SK-N-SH (cell line): ENCODE measurements at regions not wholly inside any gene's neighbourhood (a gene's known extent, or its start where the extent isn't known, plus 50 kb on each side); places are given as distances from the start of the nearest gene placed in this dataset.

Source experiments
- CTCF ChIA-PET: fragments of 300-600, 350-600 bp; formaldehyde crosslinking; extraction: SDS; loops from one replicate; lab custom pipeline; 2021; lab: Yijun Ruan, JAX
- POLR2A ChIA-PET: fragments of 350-600 bp; sonication (Branson Sonifier 250); formaldehyde crosslinking; extraction: SDS; loops from one replicate; lab custom pipeline; 2020; ENCODE audit warnings: antibody characterized with exemption, inconsistent platforms; lab: Yijun Ruan, JAX
- DNase-seq: peaks from one replicate; pipeline ENCODE4 v3.0.0; 2012
- H2AFZ ChIP-seq: fragments of 200-600 bp; sonication (generic); 2 replicates; pipeline ENCODE4 v1.8.1; 2016; ENCODE audit warnings: antibody characterized with exemption, mild to moderate bottlenecking, low read depth
- H3F3A ChIP-seq: fragments of 200-600 bp; sonication (generic); replicated peaks from 2 replicates; pipeline ENCODE3; 2016; ENCODE audit warnings: antibody characterized with exemption, mild to moderate bottlenecking; ENCODE audit not compliant: insufficient read depth
- H3K27ac ChIP-seq, 2 experiments: fragments of 200-500 bp in 1 of 2; fragments of 200-600 bp in 1 of 2; sonication (Bioruptor generic) in 1 of 2; sonication (generic), shearing (Covaris generic) in 1 of 2; 2 replicates each; pipeline versions ENCODE4 v1.5.1 to v1.6.1; 2014 to 2016; ENCODE audit warnings: low read depth in 2 of 2, inconsistent platforms in 1 of 2, low read length in 1 of 2, mild to moderate bottlenecking in 1 of 2, mixed read lengths in 1 of 2
- H3K27me3 ChIP-seq: fragments of 200-600 bp; sonication (generic), shearing (Covaris generic); 2 replicates; pipeline ENCODE4 v1.6.1; 2016; ENCODE audit warnings: mixed run types; ENCODE audit not compliant: insufficient read depth
- H3K36me3 ChIP-seq, 2 experiments: fragments of 200-500 bp in 1 of 2; fragments of 200-600 bp in 1 of 2; sonication (Bioruptor generic) in 1 of 2; sonication (generic) in 1 of 2; replicated peaks in 1 of 2; 2 replicates each; pipeline versions ENCODE3 to v1.5.1; 2014 to 2016; ENCODE audit warnings: low read length in 1 of 2, mild to moderate bottlenecking in 1 of 2; ENCODE audit not compliant: insufficient read depth in 2 of 2, control insufficient read depth in 1 of 2
- H3K4me1 ChIP-seq, 2 experiments: fragments of 200-500 bp in 1 of 2; fragments of 200-600 bp in 1 of 2; sonication (Bioruptor generic) in 1 of 2; sonication (generic), shearing (Covaris generic) in 1 of 2; 2 replicates each; pipeline versions ENCODE4 v1.5.1 to v1.6.1; 2014 to 2016; ENCODE audit warnings: low read depth in 1 of 2, low read length in 1 of 2, mixed run types in 1 of 2; ENCODE audit not compliant: insufficient read depth in 2 of 2, control insufficient read depth in 1 of 2
- H3K4me2 ChIP-seq: fragments of 200-600 bp; sonication (generic), shearing (Covaris generic); 2 replicates; pipeline ENCODE4 v1.6.1; 2017; ENCODE audit warnings: mixed run types
- H3K4me3 ChIP-seq, 2 experiments: fragments of 200-500 bp in 1 of 2; fragments of 200-600 bp in 1 of 2; sonication (Bioruptor generic) in 1 of 2; sonication (generic), shearing (Covaris generic) in 1 of 2; 2 replicates each; pipeline versions ENCODE4 v1.5.1 to v1.8.1; 2014 to 2016; ENCODE audit warnings: low read depth in 2 of 2, inconsistent platforms in 1 of 2, low read length in 1 of 2, mild to moderate bottlenecking in 1 of 2, mixed read lengths in 1 of 2, moderate library complexity in 1 of 2
- H3K79me2 ChIP-seq: fragments of 200-600 bp; sonication (generic); 2 replicates; pipeline ENCODE4 v1.8.1; 2017; ENCODE audit warnings: mild to moderate bottlenecking; ENCODE audit not compliant: insufficient read depth
- H3K9ac ChIP-seq: fragments of 200-600 bp; sonication (generic); 2 replicates; pipeline ENCODE4 v1.6.1; 2017; ENCODE audit warnings: mixed run types
- H3K9me2 ChIP-seq: fragments of 200-600 bp; sonication (generic); 2 replicates; pipeline ENCODE4 v1.6.1; 2017; ENCODE audit warnings: mixed run types
- H3K9me3 ChIP-seq: fragments of 200-600 bp; sonication (generic); 2 replicates; pipeline ENCODE4 v1.6.1; 2017; ENCODE audit warnings: mixed run types, mild to moderate bottlenecking, moderate library complexity
- H4K20me1 ChIP-seq: fragments of 200-600 bp; sonication (generic); 2 replicates; pipeline ENCODE4 v1.6.1; 2017; ENCODE audit warnings: mild to moderate bottlenecking, mixed run types; ENCODE audit not compliant: insufficient read depth
- ELF1 ChIP-seq: IDR thresholded peaks from 2 replicates; pipeline ENCODE4 v1.4.0; 2012
- EZH2phosphoT487 ChIP-seq: fragments of 200-600 bp; sonication (generic); IDR thresholded peaks from 2 replicates; pipeline ENCODE4 v1.6.1; 2017; ENCODE audit warnings: low read depth, mixed run types, mild to moderate bottlenecking, antibody characterized with exemption, moderate library complexity, borderline replicate concordance
- FOSL2 ChIP-seq: IDR thresholded peaks from 2 replicates; pipeline ENCODE4 v1.4.0; 2012; ENCODE audit warnings: low read depth, mild to moderate bottlenecking, moderate library complexity, borderline replicate concordance
- FOXJ3 ChIP-seq: sonication (generic); formaldehyde crosslinking; IDR thresholded peaks from 2 replicates; pipeline ENCODE4 v1.5.1; 2020; ENCODE audit warnings: mild to moderate bottlenecking, missing genetic modification reagents
- FOXM1 ChIP-seq: IDR thresholded peaks from 2 replicates; pipeline ENCODE4 v1.4.0; 2012; ENCODE audit warnings: low read depth, mild to moderate bottlenecking
- GABPA ChIP-seq: IDR thresholded peaks from 2 replicates; pipeline ENCODE4 v1.4.0; 2012; ENCODE audit warnings: low read depth, mild to moderate bottlenecking
- NFIC ChIP-seq: IDR thresholded peaks from 2 replicates; pipeline ENCODE4 v1.4.0; 2012; ENCODE audit warnings: borderline replicate concordance
- POLR2AphosphoS5 ChIP-seq: IDR thresholded peaks from 2 replicates; pipeline ENCODE4 v1.6.1; 2012; ENCODE audit warnings: low read depth, low read length
- RCOR1 ChIP-seq: fragments of 150-350 bp; IDR thresholded peaks from 2 replicates; pipeline ENCODE4 v1.6.1; 2017; ENCODE audit warnings: antibody characterized with exemption, low read length
- RFX5 ChIP-seq: IDR thresholded peaks from 2 replicates; pipeline ENCODE4 v1.6.1; 2012; ENCODE audit warnings: mild to moderate bottlenecking, improper control_type of control experiment, low read length
- RXRA ChIP-seq: IDR thresholded peaks from 2 replicates; pipeline ENCODE4 v1.4.0; 2012; ENCODE audit warnings: low read depth, mild to moderate bottlenecking, borderline replicate concordance
- SMC3 ChIP-seq: IDR thresholded peaks from 2 replicates; pipeline ENCODE4 v1.6.1; 2012; ENCODE audit warnings: low read depth, low read length, improper control_type of control experiment
- TCF12 ChIP-seq: IDR thresholded peaks from 2 replicates; pipeline ENCODE4 v1.4.0; 2012
- TEAD4 ChIP-seq: IDR thresholded peaks from 2 replicates; pipeline ENCODE4 v1.4.0; 2012; ENCODE audit warnings: mild to moderate bottlenecking, borderline replicate concordance; ENCODE audit not compliant: insufficient read depth
- YY1 ChIP-seq: IDR thresholded peaks from 2 replicates; pipeline ENCODE4 v1.4.0; 2012; ENCODE audit warnings: low read depth, mild to moderate bottlenecking
- WGBS: methylation state at CpG from one replicate; pipeline ENCODE4 v1.1.6; 2017; ENCODE audit warnings: low lambda C conversion rate; 5-methylcytosine and 5-hydroxymethylcytosine counted together
- TF ChIP-seq, protein P1 (sequence below): fragments of 200-600 bp; sonication (generic); IDR thresholded peaks from 2 replicates; pipeline ENCODE4 v1.6.1; 2017; ENCODE audit warnings: antibody characterized with exemption, mild to moderate bottlenecking, moderate library complexity
- TF ChIP-seq, protein P2 (sequence below): IDR thresholded peaks from 2 replicates; pipeline ENCODE4 v1.4.0; 2012; ENCODE audit warnings: low read depth
- TF ChIP-seq, protein P3 (sequence below): fragments of 150-350 bp; IDR thresholded peaks from 2 replicates; pipeline ENCODE4 v1.6.1; 2017; ENCODE audit warnings: antibody characterized with exemption, low read length, low read depth, borderline replicate concordance
- TF ChIP-seq, protein P4 (sequence below): fragments of 150-350 bp; IDR thresholded peaks from 2 replicates; pipeline ENCODE4 v1.6.1; 2016; ENCODE audit warnings: mild to moderate bottlenecking, low read depth, low read length
- TF ChIP-seq, protein P5 (sequence below): IDR thresholded peaks from 2 replicates; pipeline ENCODE4 v1.4.0; 2012; ENCODE audit warnings: low read depth, borderline replicate concordance
- TF ChIP-seq, protein P6 (sequence below): IDR thresholded peaks from 2 replicates; pipeline ENCODE4; 2012

DNA sequence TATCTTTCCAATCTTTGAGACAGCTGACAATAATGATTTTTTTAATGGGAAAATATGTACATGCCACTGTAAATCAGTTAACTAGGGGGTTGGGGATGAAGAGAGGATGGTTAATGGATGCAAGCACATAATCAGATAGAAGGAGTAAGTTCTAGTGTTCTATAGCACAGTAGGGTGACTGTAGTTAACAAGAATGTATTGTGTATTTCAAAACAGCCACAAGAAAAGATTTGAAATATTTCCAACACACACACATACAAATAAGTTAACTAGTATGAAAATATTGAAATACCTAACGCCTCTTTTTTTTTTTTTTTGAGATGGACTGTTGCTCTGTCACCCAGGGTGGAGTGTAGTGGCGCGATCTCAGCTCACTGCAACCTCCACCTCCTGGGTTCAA lies 153.4 kb upstream of the SALL4 start:
- DNase-seq: no peak
- CTCF ChIA-PET: interaction anchor here (1.5 kb wide), 1 partner anchor 10 kb away, joined by 4 read pairs; no protein-coding TSS in a partner anchor
- Histone ChIP-seq H3K27me3 (no peaks in the 10 kb centered on the region), H3K9ac (no peak overlapping the region), H2AFZ (no peak overlapping the region), H3K4me1 (peaks cover 5 to 14% of the 10 kb centered on the region in 2 experiments; a peak in 2 of 4 replicates), H4K20me1 (no peaks in the 10 kb centered on the region), H3K4me3 (no peak overlapping the region), H3K4me2 (no peak overlapping the region), H3K79me2 (no peaks in the 10 kb centered on the region), H3F3A (no peaks in the 10 kb centered on the region), H3K27ac (no peak overlapping the region), H3K36me3 (no peaks in the 10 kb centered on the region), H3K9me2 (no peaks in the 10 kb centered on the region), H3K9me3 (no peaks in the 10 kb centered on the region)
- WGBS: 96% methylated on average over 3 of the region's 3 CpGs
- POLR2A ChIA-PET: no interaction called here
- TF ChIP-seq, protein P1, sequence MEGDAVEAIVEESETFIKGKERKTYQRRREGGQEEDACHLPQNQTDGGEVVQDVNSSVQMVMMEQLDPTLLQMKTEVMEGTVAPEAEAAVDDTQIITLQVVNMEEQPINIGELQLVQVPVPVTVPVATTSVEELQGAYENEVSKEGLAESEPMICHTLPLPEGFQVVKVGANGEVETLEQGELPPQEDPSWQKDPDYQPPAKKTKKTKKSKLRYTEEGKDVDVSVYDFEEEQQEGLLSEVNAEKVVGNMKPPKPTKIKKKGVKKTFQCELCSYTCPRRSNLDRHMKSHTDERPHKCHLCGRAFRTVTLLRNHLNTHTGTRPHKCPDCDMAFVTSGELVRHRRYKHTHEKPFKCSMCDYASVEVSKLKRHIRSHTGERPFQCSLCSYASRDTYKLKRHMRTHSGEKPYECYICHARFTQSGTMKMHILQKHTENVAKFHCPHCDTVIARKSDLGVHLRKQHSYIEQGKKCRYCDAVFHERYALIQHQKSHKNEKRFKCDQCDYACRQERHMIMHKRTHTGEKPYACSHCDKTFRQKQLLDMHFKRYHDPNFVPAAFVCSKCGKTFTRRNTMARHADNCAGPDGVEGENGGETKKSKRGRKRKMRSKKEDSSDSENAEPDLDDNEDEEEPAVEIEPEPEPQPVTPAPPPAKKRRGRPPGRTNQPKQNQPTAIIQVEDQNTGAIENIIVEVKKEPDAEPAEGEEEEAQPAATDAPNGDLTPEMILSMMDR: no peak
- TF ChIP-seq ELF1 (no peak), TEAD4 (no peak)

DNA sequence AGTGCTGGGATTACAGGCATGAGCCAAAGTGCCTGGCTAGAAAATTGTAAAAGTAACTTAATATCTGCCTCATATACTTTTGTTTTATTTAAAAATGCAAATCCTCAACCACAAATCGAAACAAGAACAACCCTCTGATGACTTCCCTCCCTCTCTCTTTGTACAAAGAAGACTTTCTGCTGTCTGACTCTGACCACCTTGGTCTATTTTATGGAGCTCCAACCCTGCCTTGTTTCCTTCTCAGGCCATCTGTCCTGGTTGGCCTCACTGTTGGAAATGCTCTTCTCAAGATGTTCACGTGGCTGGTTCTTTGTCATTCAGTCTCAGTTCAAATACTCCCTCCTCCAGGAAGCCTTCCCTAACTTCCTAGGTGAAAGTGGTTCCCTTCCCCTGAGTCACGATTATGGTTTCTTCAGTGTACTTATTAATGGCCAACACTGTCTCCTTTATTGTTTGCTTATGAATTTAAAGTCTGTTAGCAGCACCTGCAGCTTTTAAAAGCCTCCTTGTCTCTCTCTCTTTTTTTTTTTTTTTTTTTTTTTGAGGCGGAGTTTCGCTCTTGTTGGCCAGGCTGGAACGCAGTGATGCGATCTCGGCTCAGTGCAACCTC lies 151.5 kb upstream of the SALL4 start:
- TF ChIP-seq POLR2AphosphoS5 (no peak), GABPA (no peak), TCF12 (no peak), NFIC (no peak), FOXJ3 (CRISPR knock-in tag) (no peak), YY1 (no peak), RXRA (no peak), RFX5 (no peak), FOXM1 (no peak), RCOR1 (no peak), ELF1 (no peak), EZH2phosphoT487 (no peak), TEAD4 (no peak), SMC3 (no peak), FOSL2 (no peak)
- TF ChIP-seq, protein P2, sequence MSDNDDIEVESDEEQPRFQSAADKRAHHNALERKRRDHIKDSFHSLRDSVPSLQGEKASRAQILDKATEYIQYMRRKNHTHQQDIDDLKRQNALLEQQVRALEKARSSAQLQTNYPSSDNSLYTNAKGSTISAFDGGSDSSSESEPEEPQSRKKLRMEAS: no peak
- TF ChIP-seq, protein P3, sequence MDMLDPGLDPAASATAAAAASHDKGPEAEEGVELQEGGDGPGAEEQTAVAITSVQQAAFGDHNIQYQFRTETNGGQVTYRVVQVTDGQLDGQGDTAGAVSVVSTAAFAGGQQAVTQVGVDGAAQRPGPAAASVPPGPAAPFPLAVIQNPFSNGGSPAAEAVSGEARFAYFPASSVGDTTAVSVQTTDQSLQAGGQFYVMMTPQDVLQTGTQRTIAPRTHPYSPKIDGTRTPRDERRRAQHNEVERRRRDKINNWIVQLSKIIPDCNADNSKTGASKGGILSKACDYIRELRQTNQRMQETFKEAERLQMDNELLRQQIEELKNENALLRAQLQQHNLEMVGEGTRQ: no peak
- TF ChIP-seq, protein P4, sequence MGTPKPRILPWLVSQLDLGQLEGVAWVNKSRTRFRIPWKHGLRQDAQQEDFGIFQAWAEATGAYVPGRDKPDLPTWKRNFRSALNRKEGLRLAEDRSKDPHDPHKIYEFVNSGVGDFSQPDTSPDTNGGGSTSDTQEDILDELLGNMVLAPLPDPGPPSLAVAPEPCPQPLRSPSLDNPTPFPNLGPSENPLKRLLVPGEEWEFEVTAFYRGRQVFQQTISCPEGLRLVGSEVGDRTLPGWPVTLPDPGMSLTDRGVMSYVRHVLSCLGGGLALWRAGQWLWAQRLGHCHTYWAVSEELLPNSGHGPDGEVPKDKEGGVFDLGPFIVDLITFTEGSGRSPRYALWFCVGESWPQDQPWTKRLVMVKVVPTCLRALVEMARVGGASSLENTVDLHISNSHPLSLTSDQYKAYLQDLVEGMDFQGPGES: no peak
- TF ChIP-seq, protein P5, sequence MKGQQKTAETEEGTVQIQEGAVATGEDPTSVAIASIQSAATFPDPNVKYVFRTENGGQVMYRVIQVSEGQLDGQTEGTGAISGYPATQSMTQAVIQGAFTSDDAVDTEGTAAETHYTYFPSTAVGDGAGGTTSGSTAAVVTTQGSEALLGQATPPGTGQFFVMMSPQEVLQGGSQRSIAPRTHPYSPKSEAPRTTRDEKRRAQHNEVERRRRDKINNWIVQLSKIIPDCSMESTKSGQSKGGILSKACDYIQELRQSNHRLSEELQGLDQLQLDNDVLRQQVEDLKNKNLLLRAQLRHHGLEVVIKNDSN: no peak
- TF ChIP-seq, protein P6, sequence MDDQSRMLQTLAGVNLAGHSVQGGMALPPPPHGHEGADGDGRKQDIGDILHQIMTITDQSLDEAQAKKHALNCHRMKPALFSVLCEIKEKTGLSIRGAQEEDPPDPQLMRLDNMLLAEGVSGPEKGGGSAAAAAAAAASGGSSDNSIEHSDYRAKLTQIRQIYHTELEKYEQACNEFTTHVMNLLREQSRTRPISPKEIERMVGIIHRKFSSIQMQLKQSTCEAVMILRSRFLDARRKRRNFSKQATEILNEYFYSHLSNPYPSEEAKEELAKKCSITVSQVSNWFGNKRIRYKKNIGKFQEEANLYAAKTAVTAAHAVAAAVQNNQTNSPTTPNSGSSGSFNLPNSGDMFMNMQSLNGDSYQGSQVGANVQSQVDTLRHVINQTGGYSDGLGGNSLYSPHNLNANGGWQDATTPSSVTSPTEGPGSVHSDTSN: no peak
- H3K9ac ChIP-seq: no peak overlapping the region
- no peaks in the 10 kb centered on the region for H3K27me3 ChIP-seq
- no peaks in the 10 kb centered on the region for H4K20me1 ChIP-seq
- no peak overlapping the region for H2AFZ ChIP-seq
- H3K4me2 ChIP-seq: no peak overlapping the region
- H3K79me2 ChIP-seq: no peaks in the 10 kb centered on the region
- no peak overlapping the region for H3K4me3 ChIP-seq
- no peaks in the 10 kb centered on the region for H3K9me2 ChIP-seq
- no peaks in the 10 kb centered on the region for H3K9me3 ChIP-seq
- peaks cover 0 to 10% of the 10 kb centered on the region in 2 experiments; a peak in 2 of 4 replicates for H3K4me1 ChIP-seq
- no peak for DNase-seq
- 83% methylated on average over 8 of the region's 8 CpGs for WGBS
- no peaks in the 10 kb centered on the region for H3F3A ChIP-seq
- ChIA-PET CTCF (interaction anchor here (0.9 to 1.5 kb wide), 2 partner anchors 130 to 153 kb away, joined by 3 to 4 read pairs; no protein-coding TSS in a partner anchor), POLR2A (no interaction called here)
- H3K27ac ChIP-seq: no peak overlapping the region
- no peaks in the 10 kb centered on the region for H3K36me3 ChIP-seq
